SU-DHL-6 (cell line): ENCODE measurements at regions not wholly inside any gene's neighbourhood (a gene's known extent, or its start where the extent isn't known, plus 50 kb on each side); places are given as distances from the start of the nearest gene placed in this dataset.
"Not testable (repeated sequence)": the region's sequence is repeated elsewhere in the genome, so short reads cannot be mapped to it uniquely, and the experiment has no call there.

ENCODE experiments used
- H2AFZ ChIP-seq: fragments of 200-600 bp; sonication (generic); 2 replicates; pipeline ENCODE4 v1.6.1; 2014; ENCODE audit warnings: low read depth, mild to moderate bottlenecking, moderate library complexity, mixed read lengths, antibody characterized with exemption, low read length; ENCODE audit not compliant: severe bottlenecking
- H3F3A ChIP-seq: fragments of 200-600 bp; shearing (Covaris generic); 2 replicates; pipeline ENCODE4 v1.6.0; 2016; ENCODE audit warnings: antibody characterized with exemption, mild to moderate bottlenecking; ENCODE audit not compliant: insufficient read depth
- H3K27ac ChIP-seq: fragments of 200-600 bp; sonication (generic); 2 replicates; pipeline ENCODE4 v1.5.1; 2016; ENCODE audit warnings: low read depth, mild to moderate bottlenecking, low read length, moderate library complexity, mixed read lengths
- H3K27me3 ChIP-seq: fragments of 200-600 bp; sonication (generic), shearing (Covaris generic); 2 replicates; pipeline ENCODE4 v1.6.0; 2014; ENCODE audit warnings: mild to moderate bottlenecking, low read length
- H3K36me3 ChIP-seq: fragments of 200-600 bp; sonication (generic); 2 replicates; pipeline ENCODE4 v1.6.1; 2014; ENCODE audit warnings: mild to moderate bottlenecking, low read length, mixed read lengths
- H3K4me2 ChIP-seq: fragments of 300-600, 200-600 bp; shearing (Covaris generic), sonication (generic); 2 replicates; pipeline ENCODE4 v1.6.0; 2014; ENCODE audit warnings: low read length, low read depth, mild to moderate bottlenecking; ENCODE audit not compliant: poor library complexity, severe bottlenecking
- H3K4me3 ChIP-seq: fragments of 200-600 bp; sonication (generic); 2 replicates; pipeline ENCODE4 v1.5.1; 2014; ENCODE audit warnings: antibody characterized with exemption, low read length, mild to moderate bottlenecking, mixed read lengths; ENCODE audit not compliant: insufficient read depth, poor library complexity, severe bottlenecking
- H3K79me2 ChIP-seq: fragments of 200-600 bp; sonication (generic); 2 replicates; pipeline ENCODE4 v1.6.1; 2014; ENCODE audit warnings: mild to moderate bottlenecking, low read length, moderate library complexity; ENCODE audit not compliant: insufficient read depth
- H3K9ac ChIP-seq: fragments of 200-600 bp; sonication (generic); 2 replicates; pipeline ENCODE4 v1.7.0; 2014; ENCODE audit warnings: mild to moderate bottlenecking, low read length
- H3K9me2 ChIP-seq: fragments of 200-600 bp; sonication (generic); replicated peaks from 2 replicates; pipeline ENCODE4 v1.6.1; 2014; ENCODE audit warnings: low read length; ENCODE audit not compliant: insufficient read depth
- H3K9me3 ChIP-seq: fragments of 200-600 bp; sonication (generic); 2 replicates; pipeline ENCODE4 v1.6.1; 2014; ENCODE audit warnings: low read length, mixed read lengths; ENCODE audit not compliant: insufficient read depth
- H4K20me1 ChIP-seq: fragments of 200-600 bp; sonication (generic); 2 replicates; pipeline ENCODE4 v1.6.1; 2014; ENCODE audit warnings: low read depth, mild to moderate bottlenecking, antibody characterized with exemption, low read length, moderate library complexity, mixed read lengths
- EZH2phosphoT487 ChIP-seq: fragments of 200-600 bp; sonication (generic), shearing (Covaris generic); conservative IDR thresholded peaks from 2 replicates; pipeline ENCODE4 v1.6.1; 2018; ENCODE audit warnings: mild to moderate bottlenecking, antibody characterized with exemption, low read length, moderate library complexity, mixed read lengths
- TF ChIP-seq, protein P1 (sequence below): fragments of 200-600 bp; sonication (generic); IDR thresholded peaks from one replicate; pipeline ENCODE4 v1.5.1; 2017; ENCODE audit warnings: antibody characterized with exemption, mild to moderate bottlenecking, low read length, moderate library complexity; ENCODE audit not compliant: insufficient read depth, poor library complexity, severe bottlenecking

DNA sequence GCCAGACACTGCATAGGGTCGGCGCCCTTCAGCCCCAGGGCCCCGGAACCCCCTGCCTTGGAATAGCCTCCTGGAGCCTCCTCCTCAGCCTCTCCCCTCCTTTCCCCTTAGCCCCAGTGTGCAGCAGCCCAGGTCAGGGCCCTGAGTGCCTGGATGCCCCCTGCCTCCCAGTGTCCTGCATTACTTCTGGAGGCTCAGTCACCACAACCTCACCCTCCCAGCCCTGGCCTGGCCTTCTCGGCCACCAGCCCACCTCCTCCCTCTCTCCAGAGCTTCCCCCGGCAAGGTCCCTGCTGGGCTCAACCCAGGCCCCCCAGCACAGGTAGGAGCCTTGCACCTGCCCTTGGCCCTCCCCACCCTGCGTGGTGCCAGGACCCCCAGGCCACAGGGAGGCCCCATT is 119.0 kb downstream of the TMEM121 start:
- H2AFZ ChIP-seq, H3K9me2 ChIP-seq, H3K79me2 ChIP-seq, H4K20me1 ChIP-seq, H3K9me3 ChIP-seq, H3K27me3 ChIP-seq, H3K4me3 ChIP-seq, H3F3A ChIP-seq, H3K36me3 ChIP-seq: not testable (repeated sequence)
- peak overlapping the region; percentile 68 for H3K9ac ChIP-seq
- peak overlapping the region; percentile 87 for H3K27ac ChIP-seq
- peak overlapping the region; percentile 51 for H3K4me2 ChIP-seq

DNA sequence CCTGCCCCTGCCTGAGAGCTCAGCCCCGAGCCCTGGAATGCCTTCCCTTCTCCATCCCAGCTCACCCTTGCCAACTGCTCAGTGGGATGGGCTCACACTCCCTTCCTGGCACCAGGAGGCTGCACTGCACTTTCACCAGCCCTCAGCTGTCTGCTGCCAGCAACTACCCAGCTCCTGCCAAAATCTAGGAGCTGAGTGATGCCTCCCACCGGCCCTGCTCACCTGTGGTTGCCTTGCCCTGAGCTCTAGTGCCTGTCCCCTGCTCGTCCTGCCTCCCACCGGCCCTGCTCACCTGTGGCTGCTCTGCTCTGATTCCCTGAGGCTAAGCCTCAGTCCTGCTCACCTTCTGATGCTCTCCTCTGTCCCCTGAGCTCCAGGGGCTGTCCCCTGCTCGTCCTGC is 119.8 kb downstream of the TMEM121 start:
- peak overlapping the region; percentile 26 for H3K4me3 ChIP-seq
- H3K27ac ChIP-seq = peak overlapping the region; percentile 87
- H2AFZ ChIP-seq = no peak overlapping the region
- H3K9ac ChIP-seq = peak overlapping the region; percentile 68
- H3K9me2 ChIP-seq = no peaks in the 10 kb centered on the region
- H3K79me2 ChIP-seq = no peaks in the 10 kb centered on the region; the same call in 1 of the 2 replicates
- H3K27me3 ChIP-seq = no peaks in the 10 kb centered on the region
- H3F3A ChIP-seq = peaks cover 6% of the 10 kb centered on the region; the same call in 1 of the 2 replicates
- TF ChIP-seq EZH2phosphoT487 = no peak
- TF ChIP-seq, protein P1, sequence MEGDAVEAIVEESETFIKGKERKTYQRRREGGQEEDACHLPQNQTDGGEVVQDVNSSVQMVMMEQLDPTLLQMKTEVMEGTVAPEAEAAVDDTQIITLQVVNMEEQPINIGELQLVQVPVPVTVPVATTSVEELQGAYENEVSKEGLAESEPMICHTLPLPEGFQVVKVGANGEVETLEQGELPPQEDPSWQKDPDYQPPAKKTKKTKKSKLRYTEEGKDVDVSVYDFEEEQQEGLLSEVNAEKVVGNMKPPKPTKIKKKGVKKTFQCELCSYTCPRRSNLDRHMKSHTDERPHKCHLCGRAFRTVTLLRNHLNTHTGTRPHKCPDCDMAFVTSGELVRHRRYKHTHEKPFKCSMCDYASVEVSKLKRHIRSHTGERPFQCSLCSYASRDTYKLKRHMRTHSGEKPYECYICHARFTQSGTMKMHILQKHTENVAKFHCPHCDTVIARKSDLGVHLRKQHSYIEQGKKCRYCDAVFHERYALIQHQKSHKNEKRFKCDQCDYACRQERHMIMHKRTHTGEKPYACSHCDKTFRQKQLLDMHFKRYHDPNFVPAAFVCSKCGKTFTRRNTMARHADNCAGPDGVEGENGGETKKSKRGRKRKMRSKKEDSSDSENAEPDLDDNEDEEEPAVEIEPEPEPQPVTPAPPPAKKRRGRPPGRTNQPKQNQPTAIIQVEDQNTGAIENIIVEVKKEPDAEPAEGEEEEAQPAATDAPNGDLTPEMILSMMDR = no peak
- no peaks in the 10 kb centered on the region for H3K9me3 ChIP-seq
- 0 out of 2 replicates have a peak, but pooled peaks cover 2% of the 10 kb centered on the region for H3K36me3 ChIP-seq
- H3K4me2 ChIP-seq = peak overlapping the region; percentile 51
- H4K20me1 ChIP-seq = no peaks in the 10 kb centered on the region

DNA sequence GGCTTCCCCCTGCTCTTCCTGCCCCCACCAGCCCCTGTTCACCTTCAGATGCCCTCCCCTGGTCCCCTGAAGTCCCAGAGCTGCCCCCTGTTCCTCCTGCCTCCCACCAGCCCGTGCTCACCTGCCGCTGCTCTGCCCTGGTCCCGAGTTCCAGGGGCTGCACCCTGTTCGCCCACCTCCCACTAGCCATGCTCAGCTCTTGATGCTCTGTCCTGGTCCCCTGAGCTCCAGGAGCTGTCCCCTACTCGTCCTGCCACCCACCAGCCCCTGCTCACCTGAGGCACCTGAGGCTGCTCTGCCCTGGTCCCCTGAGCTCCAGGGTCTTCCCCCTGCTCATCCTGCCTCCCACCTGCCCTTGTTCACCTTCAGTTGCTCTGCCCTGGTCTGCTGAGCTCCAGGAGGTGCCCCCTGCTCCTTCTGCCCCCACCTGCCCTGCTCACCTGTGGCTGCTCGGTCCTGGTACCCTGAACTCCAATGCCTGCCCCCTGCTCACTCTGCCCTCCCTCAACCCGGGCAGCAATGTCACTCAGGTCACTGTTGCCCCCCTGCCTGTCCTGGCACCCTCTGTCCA is 120.4 kb downstream of the TMEM121 start:
- not testable (repeated sequence) for H3K4me3 ChIP-seq, H3K9ac ChIP-seq, H2AFZ ChIP-seq, H3K36me3 ChIP-seq, H3K27ac ChIP-seq, H3K9me2 ChIP-seq, H3K27me3 ChIP-seq, H3K79me2 ChIP-seq, H3F3A ChIP-seq, H3K4me2 ChIP-seq, H3K9me3 ChIP-seq, H4K20me1 ChIP-seq

DNA sequence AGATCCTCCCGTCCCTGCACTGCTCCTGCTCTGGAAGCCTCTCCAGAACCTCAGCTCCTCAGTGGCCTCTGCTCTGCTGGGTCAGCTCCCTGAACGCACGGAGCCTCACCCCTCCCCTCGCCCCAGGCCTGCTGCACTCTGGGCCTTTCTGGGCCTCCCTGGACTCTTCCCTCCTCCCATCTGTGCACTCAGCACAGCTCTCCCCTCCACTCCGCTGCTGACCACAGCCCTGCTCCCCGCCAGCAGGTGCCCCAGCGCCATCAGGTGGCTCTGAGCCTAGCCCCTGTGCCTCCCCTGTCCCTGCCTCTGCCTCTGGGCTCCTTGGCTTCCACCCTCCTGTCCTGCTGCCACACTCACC is 121.0 kb downstream of the TMEM121 start:
- not testable (repeated sequence) for H3K27me3 ChIP-seq, H3K4me3 ChIP-seq, H2AFZ ChIP-seq, H3K9ac ChIP-seq, H3K9me3 ChIP-seq, H3K36me3 ChIP-seq, H3K9me2 ChIP-seq, H3K79me2 ChIP-seq, H3K27ac ChIP-seq, H3K4me2 ChIP-seq, H3F3A ChIP-seq, H4K20me1 ChIP-seq
